Testis (tissue), 2 donors: ENCODE measurements at regions not wholly inside any gene's neighbourhood (a gene's known extent, or its start where the extent isn't known, plus 50 kb on each side); places are given as distances from the start of the nearest gene placed in this dataset.

Experiments used
- DNase-seq: peaks from one replicate; pipeline ENCODE4 v3.0.0-alpha.2; 2019
- H3K27ac ChIP-seq, 2 donors: fragments of 200-600 bp; sonication (generic); one replicate each; pipeline ENCODE4 v1.5.1; 2019
- H3K27me3 ChIP-seq: fragments of 200-600 bp; sonication (generic); one replicate; pipeline ENCODE4 v1.5.1; 2019
- H3K36me3 ChIP-seq: fragments of 200-600 bp; sonication (generic); one replicate; pipeline ENCODE4 v1.5.1; 2017; ENCODE audit warnings: low read depth; ENCODE audit errors: missing control alignments
- H3K4me1 ChIP-seq: fragments of 200-600 bp; sonication (generic); one replicate; pipeline ENCODE4 v1.5.1; 2019
- H3K4me3 ChIP-seq, 2 donors: fragments of 200-600 bp; sonication (generic); one replicate each; pipeline ENCODE4 v1.5.1; 2017 to 2019
- H3K9me3 ChIP-seq: fragments of 200-600 bp; sonication (generic); one replicate; pipeline ENCODE4 v1.5.1; 2017
- CTCF ChIP-seq, 3 experiments: fragments of 450-650 bp in 2 of 3; fragments of 200-600 bp in 1 of 3; sonication (generic) in 1 of 3; IDR thresholded peaks; one replicate each; pipeline ENCODE4 v1.5.1; 2016 to 2019; ENCODE audit warnings: antibody characterized with exemption in 3 of 3, mild to moderate bottlenecking in 2 of 3, moderate library complexity in 1 of 3
- POLR2A ChIP-seq: fragments of 450-650 bp; IDR thresholded peaks from one replicate; pipeline ENCODE4 v1.6.1; 2017; ENCODE audit warnings: antibody characterized with exemption, mild to moderate bottlenecking, moderate library complexity
- WGBS, 2 donors: methylation state at CpG; one replicate each; pipeline ENCODE4 v1.1.5; 2018; 5-methylcytosine and 5-hydroxymethylcytosine counted together
- intact Hi-C: fragments of 100-400 bp; cut with DNase I; formaldehyde crosslinking; loops from one replicate; pipeline ENCODE4 v1.15.1; 2023; ENCODE audit warnings: low total_unique reads

DNA sequence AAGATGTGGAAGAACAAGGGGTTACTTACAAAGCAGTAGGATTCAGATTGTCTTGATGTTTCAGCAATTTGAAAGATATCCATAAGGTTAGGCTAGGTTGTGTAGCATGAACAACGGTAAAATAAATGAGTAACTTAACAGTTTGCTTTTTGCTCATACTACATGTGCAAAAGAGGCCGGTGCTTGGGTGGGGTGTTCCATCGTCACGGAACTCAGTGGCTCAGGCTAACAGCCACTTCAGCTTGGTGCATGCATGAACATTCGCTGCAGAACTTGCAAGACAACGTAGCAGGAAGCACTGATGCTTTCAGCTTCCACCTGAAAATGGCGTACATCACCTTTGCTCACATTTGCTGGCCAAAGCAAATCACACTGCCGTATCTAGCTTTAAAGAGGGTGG lies 407.3 kb upstream of the CDH20 start:
- no peak for DNase-seq
- no peak overlapping the region for H3K27ac ChIP-seq
- intact Hi-C loops = no loop called here
- TF ChIP-seq CTCF (IDR thresholded peaks at IDR 0.05) (no peak), POLR2A (no peak)
- no peak overlapping the region for H3K4me3 ChIP-seq
- H3K9me3 ChIP-seq = no peaks in the 10 kb centered on the region
- no peaks in the 10 kb centered on the region for H3K4me1 ChIP-seq
- no peaks in the 10 kb centered on the region for H3K36me3 ChIP-seq
- WGBS, 2 donors = 80 to 93% methylated on average over 8 of the region's 8 CpGs
- no peaks in the 10 kb centered on the region for H3K27me3 ChIP-seq

- no peak overlapping the region for H3K27ac ChIP-seq
- H3K4me1 ChIP-seq = no peaks in the 10 kb centered on the region
- TF ChIP-seq CTCF (IDR thresholded peaks at IDR 0.05) (no peak), POLR2A (no peak)
- H3K4me3 ChIP-seq = no peak overlapping the region
- intact Hi-C loops = no loop called here
- H3K9me3 ChIP-seq = no peaks in the 10 kb centered on the region
- no peak for DNase-seq
- WGBS, 2 donors = 88 to 92% methylated on average over 3 of the region's 3 CpGs
- H3K36me3 ChIP-seq = no peaks in the 10 kb centered on the region
- H3K27me3 ChIP-seq = no peaks in the 10 kb centered on the region
Measured at GRCh38 chr18:60929966-60930365, 403.3 kb upstream of the CDH20 start.

- H3K27me3 ChIP-seq = no peaks in the 10 kb centered on the region
- intact Hi-C loops = no loop called here
- no peak for DNase-seq
- H3K36me3 ChIP-seq = no peaks in the 10 kb centered on the region
- no peak overlapping the region for H3K27ac ChIP-seq
- no peak overlapping the region for H3K4me3 ChIP-seq
- no peaks in the 10 kb centered on the region for H3K9me3 ChIP-seq
- WGBS, 2 donors = 67 to 76% methylated on average over 5 of the region's 5 CpGs
- no peaks in the 10 kb centered on the region for H3K4me1 ChIP-seq
- TF ChIP-seq CTCF (IDR thresholded peaks at IDR 0.05) = no peak
- TF ChIP-seq POLR2A = no peak
Measured at GRCh38 chr18:60935041-60935910, 398.0 kb upstream of the CDH20 start.

- Histone ChIP-seq H3K4me3 (no peak overlapping the region), H3K36me3 (no peaks in the 10 kb centered on the region), H3K27ac (no peak overlapping the region), H3K27me3 (no peaks in the 10 kb centered on the region), H3K9me3 (no peaks in the 10 kb centered on the region), H3K4me1 (no peaks in the 10 kb centered on the region)
- DNase-seq = no peak
- TF ChIP-seq CTCF (IDR thresholded peaks at IDR 0.05) (no peak), POLR2A (no peak)
- intact Hi-C loops = no loop called here
Measured at GRCh38 chr18:60936101-60936500, 397.1 kb upstream of the CDH20 start.

- WGBS, 2 donors = 89 to 94% methylated on average over 6 of the region's 6 CpGs
- DNase-seq = no peak
- H3K36me3 ChIP-seq = no peaks in the 10 kb centered on the region
- H3K27ac ChIP-seq = no peak overlapping the region
- H3K4me3 ChIP-seq = no peak overlapping the region
- no peaks in the 10 kb centered on the region for H3K4me1 ChIP-seq
- H3K27me3 ChIP-seq = no peaks in the 10 kb centered on the region
- no peak for TF ChIP-seq CTCF (IDR thresholded peaks at IDR 0.05)
- TF ChIP-seq POLR2A = no peak
- intact Hi-C loops = no loop called here
- H3K9me3 ChIP-seq = no peaks in the 10 kb centered on the region
Measured at GRCh38 chr18:60943297-60943696, 389.9 kb upstream of the CDH20 start.
